ENCODE measurements at regions not wholly inside any gene's neighbourhood (a gene's known extent, or its start where the extent isn't known, plus 50 kb on each side); places are given as distances from the start of the nearest gene placed in this dataset.

DNA sequence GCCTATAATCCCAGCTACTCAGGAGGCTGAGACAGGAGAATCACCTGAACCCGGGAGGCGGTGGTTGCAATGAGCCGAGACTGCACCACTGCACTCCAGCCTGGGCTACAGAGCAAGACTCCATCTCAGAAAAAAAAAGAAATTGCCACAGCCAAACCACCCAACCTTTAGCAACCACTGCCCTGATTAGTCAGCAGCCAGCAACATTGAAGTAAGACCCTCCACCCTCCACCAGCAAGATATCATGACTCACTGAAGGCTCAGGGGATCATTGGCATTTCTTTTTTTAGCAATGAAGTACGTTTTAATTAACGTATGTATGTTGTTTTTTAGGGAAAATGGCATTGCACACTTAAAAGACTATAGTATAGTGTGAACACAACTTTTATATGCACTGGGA is 349.1 kb upstream of the ACVR2A start:
- DNase-seq (ENCODE audit: low spot score) = no peak
- no peak for TF ChIP-seq CTCF (conservative IDR thresholded peaks at IDR 0.05; ENCODE audit: low read depth)
- POLR2A ChIA-PET (ENCODE audit: low non-redundant PET) = no interaction called here
- CTCF ChIA-PET = no interaction called here
- H3K27ac ChIP-seq = no peak overlapping the region

DNA sequence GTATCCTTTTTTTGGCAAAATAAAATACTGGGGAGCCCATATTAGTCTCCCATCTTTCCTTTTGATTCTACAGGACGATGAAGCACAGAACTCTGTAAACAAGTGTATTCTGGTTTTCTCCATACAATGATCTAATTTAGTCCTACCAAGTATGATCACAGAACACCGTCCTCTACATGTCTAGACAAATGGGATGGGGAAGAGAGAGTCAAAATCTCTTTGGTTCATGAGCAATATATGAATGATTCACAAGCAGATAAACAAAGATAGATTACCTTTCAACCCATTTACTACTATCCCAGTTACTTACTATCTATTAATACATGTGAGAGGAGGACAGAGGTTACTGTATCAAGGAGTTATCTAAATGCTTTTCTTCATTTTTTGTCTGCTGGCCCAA is 352.4 kb upstream of the ACVR2A start:
- CTCF ChIA-PET = no interaction called here
- TF ChIP-seq CTCF (conservative IDR thresholded peaks at IDR 0.05; ENCODE audit: low read depth) = no peak
- POLR2A ChIA-PET (ENCODE audit: low non-redundant PET) = no interaction called here
- H3K27ac ChIP-seq = no peak overlapping the region
- no peak for DNase-seq (ENCODE audit: low spot score)

GRCh38 chr2:147491506-147491905 is 353.3 kb upstream of the ACVR2A start:
- DNase-seq (ENCODE audit: low spot score) = no peak
- no peak for TF ChIP-seq CTCF (conservative IDR thresholded peaks at IDR 0.05; ENCODE audit: low read depth)
- no peak overlapping the region for H3K27ac ChIP-seq
- CTCF ChIA-PET = no interaction called here
- POLR2A ChIA-PET (ENCODE audit: low non-redundant PET) = no interaction called here

DNA sequence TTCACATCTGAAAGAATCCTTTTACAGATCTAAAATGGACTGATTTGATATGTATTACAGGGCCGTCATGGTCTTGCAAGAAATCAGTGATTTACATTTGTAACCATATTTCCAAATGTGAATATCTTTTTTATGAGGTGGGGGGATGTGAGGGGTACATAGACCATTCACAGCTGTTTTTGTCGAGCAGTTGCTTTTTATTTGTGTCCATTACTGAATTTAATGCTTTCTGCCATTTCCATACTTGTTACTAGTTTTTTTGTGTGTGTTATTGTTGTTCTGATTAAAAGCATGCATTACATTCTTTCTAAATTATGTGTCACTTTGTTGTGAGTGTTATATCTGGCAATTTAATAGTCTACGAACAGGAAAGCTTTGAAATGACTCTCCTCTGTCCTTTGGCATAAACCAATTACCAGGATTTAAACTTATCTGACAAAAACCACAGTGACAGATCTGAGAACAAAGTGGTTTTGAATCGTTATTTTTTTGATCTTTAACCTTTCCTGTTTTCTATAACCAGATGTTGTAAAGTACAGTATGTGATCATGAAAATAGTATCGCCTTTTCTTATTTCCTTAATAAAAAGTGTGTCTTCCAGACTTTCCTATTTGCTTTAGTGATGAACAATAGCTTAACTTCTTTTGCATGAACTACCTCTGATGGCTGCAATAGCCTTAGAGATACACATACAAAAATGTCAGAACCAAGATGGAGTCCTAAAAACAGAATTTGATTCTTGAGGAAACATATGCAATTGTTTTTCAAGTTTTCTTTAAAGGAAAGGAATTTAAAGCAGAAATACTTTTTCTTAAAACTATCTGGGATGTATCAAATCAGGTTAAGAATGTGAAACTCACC is 354.2 kb upstream of the ACVR2A start:
- no peak for TF ChIP-seq CTCF (conservative IDR thresholded peaks at IDR 0.05; ENCODE audit: low read depth)
- DNase-seq (ENCODE audit: low spot score) = no peak
- no peak overlapping the region for H3K27ac ChIP-seq
- ChIA-PET CTCF (no interaction called here), POLR2A (ENCODE audit: low non-redundant PET) (no interaction called here)

DNA sequence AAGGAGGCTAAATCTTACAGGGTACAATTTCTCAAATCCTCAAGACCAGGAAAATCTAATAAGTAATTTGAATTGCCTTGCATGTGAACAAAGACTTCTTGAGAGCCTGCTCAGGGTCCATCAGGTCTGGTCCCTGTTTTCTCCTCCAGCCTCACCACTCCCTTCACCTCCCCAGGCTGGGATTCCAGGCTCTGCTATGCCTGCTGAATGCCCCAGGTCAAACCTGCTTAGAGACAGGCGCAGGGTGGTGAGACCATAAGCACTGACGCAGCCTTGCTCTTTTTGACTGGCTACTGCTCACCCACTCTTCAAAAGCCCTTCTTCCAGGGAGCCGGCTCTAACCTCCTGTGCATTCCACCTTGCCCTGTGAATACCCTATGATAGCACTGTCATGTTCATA is 356.4 kb upstream of the ACVR2A start:
- no peak overlapping the region for H3K27ac ChIP-seq
- no peak for DNase-seq (ENCODE audit: low spot score)
- ChIA-PET POLR2A (ENCODE audit: low non-redundant PET) (no interaction called here), CTCF (no interaction called here)
- no peak for TF ChIP-seq CTCF (conservative IDR thresholded peaks at IDR 0.05; ENCODE audit: low read depth)

- no peak for DNase-seq (ENCODE audit: low spot score)
- POLR2A ChIA-PET (ENCODE audit: low non-redundant PET) = no interaction called here
- TF ChIP-seq CTCF (conservative IDR thresholded peaks at IDR 0.05; ENCODE audit: low read depth) = no peak
- H3K27ac ChIP-seq = no peak overlapping the region
- CTCF ChIA-PET = no interaction called here
These were observed 356.9 kb upstream of the ACVR2A start for GRCh38 chr2:147487978-147488289.
